Endodermal cell (in vitro differentiated cells): ENCODE measurements at regions not wholly inside any gene's neighbourhood (a gene's known extent, or its start where the extent isn't known, plus 50 kb on each side); places are given as distances from the start of the nearest gene placed in this dataset.
A peak's percentile ranks its signal among the peaks of the same experiment; 100 is the strongest.

Experiments
- DNase-seq: peaks from one replicate; pipeline ENCODE4 v3.0.0-alpha.2; 2017
- H3K27ac ChIP-seq: 2 replicates; pipeline ENCODE4 v1.5.1; 2013; ENCODE audit warnings: mild to moderate bottlenecking, low read depth, low read length, moderate library complexity
- H3K27me3 ChIP-seq: 2 replicates; pipeline ENCODE4 v1.6.1; 2013; ENCODE audit warnings: mild to moderate bottlenecking, low read length, moderate library complexity; ENCODE audit not compliant: insufficient read depth, control insufficient read depth, poor library complexity, severe bottlenecking
- H3K36me3 ChIP-seq: 2 replicates; pipeline ENCODE4 v1.7.0; 2013; ENCODE audit warnings: mild to moderate bottlenecking, low read length, moderate library complexity; ENCODE audit not compliant: control insufficient read depth, insufficient read depth
- H3K4me1 ChIP-seq: one replicate; pipeline ENCODE4 v1.7.0; 2013; ENCODE audit warnings: low read length; ENCODE audit not compliant: control insufficient read depth, insufficient read depth
- H3K4me3 ChIP-seq: 2 replicates; pipeline ENCODE4 v1.5.1; 2013; ENCODE audit warnings: mild to moderate bottlenecking, low read length, moderate library complexity
- H3K9ac ChIP-seq: 2 replicates; pipeline ENCODE4 v1.6.1; 2013; ENCODE audit warnings: mild to moderate bottlenecking, low read length, moderate library complexity; ENCODE audit not compliant: poor library complexity, severe bottlenecking; ENCODE audit errors: extremely low read depth
- H3K9me3 ChIP-seq: 2 replicates; pipeline ENCODE4 v1.6.1; 2013; ENCODE audit warnings: mild to moderate bottlenecking, low read length, moderate library complexity; ENCODE audit not compliant: control insufficient read depth
- H3K27ac Mint-ChIP-seq: 2 replicates; pipeline ENCODE4 v1.8.0; 2020; ENCODE audit warnings: mixed read lengths
- H3K27me3 Mint-ChIP-seq: 2 replicates; pipeline ENCODE4 v1.8.0; 2021; ENCODE audit warnings: mild to moderate bottlenecking, mixed read lengths; ENCODE audit not compliant: insufficient read depth
- H3K36me3 Mint-ChIP-seq: 2 replicates; pipeline ENCODE4 v1.8.0; 2020; ENCODE audit warnings: low read depth, mixed read lengths
- H3K4me1 Mint-ChIP-seq: 2 replicates; pipeline ENCODE4 v1.8.0; 2020; ENCODE audit warnings: mixed read lengths
- H3K4me3 Mint-ChIP-seq: 2 replicates; pipeline ENCODE4 v1.8.0; 2020; ENCODE audit warnings: mild to moderate bottlenecking, moderate library complexity, mixed read lengths
- H3K9me3 Mint-ChIP-seq: 2 replicates; pipeline ENCODE4 v1.8.0; 2020; ENCODE audit warnings: mild to moderate bottlenecking, mixed read lengths
- WGBS, 2 experiments: methylation state at CpG; one replicate each; pipeline versions ENCODE4 v1.1.5 to v1.1.7; 2013; ENCODE audit warnings: missing lambda C conversion rate in 2 of 2, mixed read lengths in 1 of 2; ENCODE audit not compliant: insufficient coverage in 1 of 2, insufficient read length in 1 of 2; 5-methylcytosine and 5-hydroxymethylcytosine counted together
- TF ChIP-seq, protein P1 (sequence below): fragments of 200-600 bp; sonication (generic); conservative IDR thresholded peaks from 2 replicates; pipeline ENCODE4 v1.5.0; 2021; ENCODE audit warnings: antibody characterized with exemption, mild to moderate bottlenecking

DNA sequence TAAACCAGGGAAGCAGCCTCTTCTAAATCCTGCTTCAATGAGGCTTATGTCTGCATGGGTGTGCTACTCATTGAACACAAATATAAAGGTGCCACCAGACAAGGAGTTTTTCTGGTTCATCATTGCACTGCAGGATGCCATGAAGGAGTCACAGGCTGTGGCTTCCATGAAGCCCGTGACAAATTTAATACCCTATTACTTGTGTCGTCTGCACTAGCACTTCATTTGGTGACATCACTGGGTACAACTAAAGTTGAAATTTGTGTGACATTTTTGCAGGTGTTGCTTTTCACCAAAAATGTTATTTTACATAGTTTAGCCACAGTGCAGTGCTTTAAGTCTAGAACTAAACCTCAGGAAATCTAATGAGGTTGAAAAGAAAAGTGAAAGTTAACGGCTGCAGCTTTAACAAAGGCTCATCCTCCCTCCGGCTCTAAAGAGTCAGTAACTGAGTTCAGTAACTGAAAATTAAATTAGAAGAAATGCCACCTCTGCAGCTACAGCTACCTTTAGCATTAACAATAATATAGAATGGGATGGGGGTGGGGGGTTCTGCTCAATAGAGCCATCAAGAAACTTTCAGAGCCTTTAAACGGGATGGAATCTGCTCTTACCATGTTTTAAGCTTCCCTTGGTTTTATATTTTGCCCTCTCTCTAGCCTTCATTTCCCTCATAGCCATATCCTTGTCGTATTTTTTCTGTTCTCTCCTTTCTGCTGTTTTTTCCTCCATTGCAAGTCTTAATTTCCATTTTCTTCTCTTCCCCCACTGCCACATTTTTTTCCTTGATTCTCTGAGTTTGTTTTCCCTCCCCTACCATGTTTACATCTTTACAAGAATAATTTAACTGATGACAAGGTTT, 233.8 kb upstream of the TMEM161B start:
- Mint-ChIP-seq H3K27ac (no peak overlapping the region), H3K27me3 (no peaks in the 10 kb centered on the region), H3K4me1 (peaks cover 6% of the 10 kb centered on the region), H3K36me3 (no peaks in the 10 kb centered on the region), H3K9me3 (no peaks in the 10 kb centered on the region), H3K4me3 (no peak overlapping the region)
- Histone ChIP-seq H3K4me1 (no peaks in the 10 kb centered on the region), H3K36me3 (no peaks in the 10 kb centered on the region), H3K27ac (no peak overlapping the region), H3K9ac (no peak overlapping the region), H3K27me3 (no peaks in the 10 kb centered on the region), H3K9me3 (no peaks in the 10 kb centered on the region), H3K4me3 (no peak overlapping the region)
- DNase-seq = no peak
- TF ChIP-seq, protein P1, sequence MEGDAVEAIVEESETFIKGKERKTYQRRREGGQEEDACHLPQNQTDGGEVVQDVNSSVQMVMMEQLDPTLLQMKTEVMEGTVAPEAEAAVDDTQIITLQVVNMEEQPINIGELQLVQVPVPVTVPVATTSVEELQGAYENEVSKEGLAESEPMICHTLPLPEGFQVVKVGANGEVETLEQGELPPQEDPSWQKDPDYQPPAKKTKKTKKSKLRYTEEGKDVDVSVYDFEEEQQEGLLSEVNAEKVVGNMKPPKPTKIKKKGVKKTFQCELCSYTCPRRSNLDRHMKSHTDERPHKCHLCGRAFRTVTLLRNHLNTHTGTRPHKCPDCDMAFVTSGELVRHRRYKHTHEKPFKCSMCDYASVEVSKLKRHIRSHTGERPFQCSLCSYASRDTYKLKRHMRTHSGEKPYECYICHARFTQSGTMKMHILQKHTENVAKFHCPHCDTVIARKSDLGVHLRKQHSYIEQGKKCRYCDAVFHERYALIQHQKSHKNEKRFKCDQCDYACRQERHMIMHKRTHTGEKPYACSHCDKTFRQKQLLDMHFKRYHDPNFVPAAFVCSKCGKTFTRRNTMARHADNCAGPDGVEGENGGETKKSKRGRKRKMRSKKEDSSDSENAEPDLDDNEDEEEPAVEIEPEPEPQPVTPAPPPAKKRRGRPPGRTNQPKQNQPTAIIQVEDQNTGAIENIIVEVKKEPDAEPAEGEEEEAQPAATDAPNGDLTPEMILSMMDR = no peak
- WGBS, 2 experiments = 86 to 91% methylated on average over 4 to 6 of the region's 6 CpGs

DNA sequence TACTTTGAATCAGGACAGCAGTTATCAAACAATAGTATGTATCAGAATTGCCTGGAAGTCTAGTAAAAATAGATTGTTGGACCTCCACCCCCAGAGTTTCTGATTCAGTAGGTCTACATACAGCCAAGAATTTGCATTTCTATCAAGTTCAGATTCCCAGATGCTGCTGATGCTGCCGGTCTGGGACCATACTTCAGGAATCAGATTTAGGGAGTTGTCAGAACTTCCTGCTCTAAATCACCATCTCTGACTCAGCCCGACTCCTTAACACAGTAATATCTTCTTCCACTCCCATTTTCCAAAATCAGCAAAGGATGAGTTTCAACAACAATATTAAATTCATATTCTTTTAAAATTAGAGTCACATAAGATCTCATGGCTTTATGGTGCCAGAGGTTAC, 227.2 kb upstream of the TMEM161B start:
- Histone ChIP-seq H3K4me1 (no peaks in the 10 kb centered on the region), H3K9ac (no peak overlapping the region), H3K9me3 (no peaks in the 10 kb centered on the region), H3K4me3 (no peak overlapping the region), H3K36me3 (no peaks in the 10 kb centered on the region), H3K27me3 (peaks cover 5% of the 10 kb centered on the region), H3K27ac (no peak overlapping the region)
- Mint-ChIP-seq H3K27me3 (peaks cover 14% of the 10 kb centered on the region), H3K9me3 (no peaks in the 10 kb centered on the region), H3K27ac (no peak overlapping the region), H3K36me3 (no peaks in the 10 kb centered on the region), H3K4me1 (peaks cover 4% of the 10 kb centered on the region), H3K4me3 (no peak overlapping the region)
- 78 to 87% methylated on average over 2 of the region's 2 CpGs for WGBS, 2 experiments
- no peak for DNase-seq
- TF ChIP-seq, protein P1 = no peak

DNA sequence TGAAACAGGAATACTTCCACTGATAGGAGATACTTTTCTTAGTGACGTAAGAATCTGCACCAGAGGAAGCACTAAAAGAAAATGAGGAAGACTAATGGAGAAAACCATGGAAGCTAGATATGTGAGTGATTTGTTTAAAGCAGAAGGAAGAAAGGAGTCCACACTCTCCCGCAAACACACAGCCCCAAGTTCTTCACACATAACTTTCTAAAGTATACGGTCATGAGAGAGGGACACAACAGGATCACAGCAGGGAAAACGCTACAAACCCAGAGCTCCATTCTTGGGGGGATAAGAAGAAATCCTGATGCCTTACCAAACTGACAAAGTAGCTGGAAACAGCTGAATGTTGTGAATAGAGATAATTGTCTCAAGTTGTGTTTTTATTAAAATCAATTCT, 222.2 kb upstream of the TMEM161B start:
- Mint-ChIP-seq H3K4me1 (peaks cover 16% of the 10 kb centered on the region), H3K27me3 (peaks cover 38% of the 10 kb centered on the region), H3K9me3 (no peaks in the 10 kb centered on the region), H3K4me3 (no peak overlapping the region), H3K27ac (no peak overlapping the region), H3K36me3 (no peaks in the 10 kb centered on the region)
- no peaks in the 10 kb centered on the region for H3K4me1 ChIP-seq
- peak overlapping the region; percentile 45 for H3K27ac ChIP-seq
- TF ChIP-seq, protein P1 = no peak
- H3K36me3 ChIP-seq = no peaks in the 10 kb centered on the region
- no peak overlapping the region for H3K9ac ChIP-seq
- WGBS, 2 experiments = 46 to 100% methylated on average over 1 to 4 of the region's 4 CpGs
- no peaks in the 10 kb centered on the region for H3K9me3 ChIP-seq
- H3K4me3 ChIP-seq = no peak overlapping the region
- DNase-seq = no peak
- peaks cover 38% of the 10 kb centered on the region for H3K27me3 ChIP-seq
